Osteoblast (primary cell): ENCODE measurements at regions not wholly inside any gene's neighbourhood (a gene's known extent, or its start where the extent isn't known, plus 50 kb on each side); places are given as distances from the start of the nearest gene placed in this dataset.

ENCODE experiments used
- DNase-seq: peaks from one replicate; pipeline ENCODE4 v3.0.0; 2011; ENCODE audit warnings: low spot score, mixed read lengths; ENCODE audit not compliant: insufficient read length; ENCODE audit errors: missing footprints
- H2AFZ ChIP-seq: 2 replicates; pipeline ENCODE4 v1.6.0; 2011; ENCODE audit warnings: mild to moderate bottlenecking, low read length
- H3K27ac ChIP-seq: 2 replicates; pipeline ENCODE4 v1.5.1; 2011; ENCODE audit warnings: mild to moderate bottlenecking, low read depth, low read length, moderate library complexity
- H3K27me3 ChIP-seq: 2 replicates; pipeline ENCODE4 v1.6.0; 2012; ENCODE audit warnings: mild to moderate bottlenecking, control low read depth, inconsistent platforms, low read length, moderate library complexity; ENCODE audit not compliant: insufficient read depth
- H3K36me3 ChIP-seq: 2 replicates; pipeline ENCODE4 v1.5.1; 2011; ENCODE audit warnings: mild to moderate bottlenecking, low read length, control low read depth, moderate library complexity; ENCODE audit not compliant: insufficient read depth
- H3K4me1 ChIP-seq: 2 replicates; pipeline ENCODE4 v1.5.1; 2011; ENCODE audit warnings: mild to moderate bottlenecking, low read length, control low read depth, moderate library complexity; ENCODE audit not compliant: insufficient read depth
- H3K4me2 ChIP-seq: 2 replicates; pipeline ENCODE4 v1.6.0; 2011; ENCODE audit warnings: mild to moderate bottlenecking, low read length; ENCODE audit not compliant: insufficient read depth
- H3K4me3 ChIP-seq: fragments of 200-600 bp; sonication (generic); 3 replicates; pipeline ENCODE4 v1.5.1; 2012; ENCODE audit warnings: mild to moderate bottlenecking, low read length, inconsistent platforms; ENCODE audit not compliant: insufficient read depth
- H3K79me2 ChIP-seq: 2 replicates; pipeline ENCODE4 v1.6.0; 2012; ENCODE audit warnings: mild to moderate bottlenecking, low read length, control low read depth, inconsistent platforms; ENCODE audit not compliant: insufficient read depth
- H3K9me3 ChIP-seq: 2 replicates; pipeline ENCODE4 v1.5.1; 2011; ENCODE audit warnings: low read depth, low read length, control low read depth
- H4K20me1 ChIP-seq: 2 replicates; pipeline ENCODE4 v1.6.0; 2012; ENCODE audit warnings: mild to moderate bottlenecking, low read length, control low read depth; ENCODE audit not compliant: insufficient read depth
- TF ChIP-seq, protein P1 (sequence below): IDR thresholded peaks from 2 replicates; pipeline ENCODE4 v1.5.1; 2011; ENCODE audit warnings: mild to moderate bottlenecking, low read depth, low read length, moderate library complexity; ENCODE audit errors: extremely low read depth

DNA sequence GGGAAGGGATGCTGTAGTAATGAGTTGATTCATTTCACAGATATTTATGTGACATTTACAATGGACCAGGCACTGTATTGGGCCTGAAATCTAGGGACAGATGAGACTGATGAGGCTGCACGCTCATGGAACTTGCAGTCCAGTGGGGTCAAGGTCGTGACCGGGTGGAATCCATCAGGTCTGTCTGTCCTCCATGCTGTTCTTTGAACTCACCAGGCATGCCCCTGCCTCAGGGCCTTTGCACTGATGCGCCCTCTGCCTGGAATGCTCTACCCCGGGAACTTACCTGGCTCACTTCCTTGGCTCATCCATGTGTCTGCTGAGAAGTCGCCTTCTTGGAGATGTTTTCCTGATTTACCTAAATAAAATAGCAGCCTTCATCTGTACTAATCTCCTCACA, 200.1 kb downstream of the VRK1 start:
- Histone ChIP-seq H3K4me2 (no peak overlapping the region), H3K4me3 (no peak overlapping the region)

GRCh38 chr14:96997996-96998395, 200.8 kb downstream of the VRK1 start:
- H2AFZ ChIP-seq: no peak overlapping the region
- no peak for DNase-seq
- no peaks in the 10 kb centered on the region for H3K4me1 ChIP-seq
- no peaks in the 10 kb centered on the region for H3K27me3 ChIP-seq
- no peak overlapping the region for H3K4me3 ChIP-seq
- no peak overlapping the region for H3K27ac ChIP-seq
- no peaks in the 10 kb centered on the region for H3K9me3 ChIP-seq
- no peaks in the 10 kb centered on the region for H3K36me3 ChIP-seq
- H4K20me1 ChIP-seq: no peaks in the 10 kb centered on the region
- TF ChIP-seq, protein P1, sequence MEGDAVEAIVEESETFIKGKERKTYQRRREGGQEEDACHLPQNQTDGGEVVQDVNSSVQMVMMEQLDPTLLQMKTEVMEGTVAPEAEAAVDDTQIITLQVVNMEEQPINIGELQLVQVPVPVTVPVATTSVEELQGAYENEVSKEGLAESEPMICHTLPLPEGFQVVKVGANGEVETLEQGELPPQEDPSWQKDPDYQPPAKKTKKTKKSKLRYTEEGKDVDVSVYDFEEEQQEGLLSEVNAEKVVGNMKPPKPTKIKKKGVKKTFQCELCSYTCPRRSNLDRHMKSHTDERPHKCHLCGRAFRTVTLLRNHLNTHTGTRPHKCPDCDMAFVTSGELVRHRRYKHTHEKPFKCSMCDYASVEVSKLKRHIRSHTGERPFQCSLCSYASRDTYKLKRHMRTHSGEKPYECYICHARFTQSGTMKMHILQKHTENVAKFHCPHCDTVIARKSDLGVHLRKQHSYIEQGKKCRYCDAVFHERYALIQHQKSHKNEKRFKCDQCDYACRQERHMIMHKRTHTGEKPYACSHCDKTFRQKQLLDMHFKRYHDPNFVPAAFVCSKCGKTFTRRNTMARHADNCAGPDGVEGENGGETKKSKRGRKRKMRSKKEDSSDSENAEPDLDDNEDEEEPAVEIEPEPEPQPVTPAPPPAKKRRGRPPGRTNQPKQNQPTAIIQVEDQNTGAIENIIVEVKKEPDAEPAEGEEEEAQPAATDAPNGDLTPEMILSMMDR: no peak
- no peaks in the 10 kb centered on the region for H3K79me2 ChIP-seq
- H3K4me2 ChIP-seq: no peak overlapping the region

More for the DNA sequence above, 200.1 kb downstream of the VRK1 start:
- TF ChIP-seq, protein P1: no peak
- Histone ChIP-seq H3K4me1 (no peaks in the 10 kb centered on the region), H3K79me2 (no peaks in the 10 kb centered on the region), H3K27me3 (no peaks in the 10 kb centered on the region), H4K20me1 (no peaks in the 10 kb centered on the region), H3K27ac (no peak overlapping the region), H3K36me3 (no peaks in the 10 kb centered on the region), H3K9me3 (no peaks in the 10 kb centered on the region), H2AFZ (no peak overlapping the region)
- DNase-seq: no peak

- H3K36me3 ChIP-seq: no peaks in the 10 kb centered on the region
- TF ChIP-seq, protein P1: no peak
- no peak for DNase-seq
- H3K79me2 ChIP-seq: no peaks in the 10 kb centered on the region
- no peaks in the 10 kb centered on the region for H3K9me3 ChIP-seq
- no peak overlapping the region for H3K4me2 ChIP-seq
- no peak overlapping the region for H2AFZ ChIP-seq
- no peaks in the 10 kb centered on the region for H3K4me1 ChIP-seq
- H3K4me3 ChIP-seq: no peak overlapping the region
- no peaks in the 10 kb centered on the region for H3K27me3 ChIP-seq
- no peaks in the 10 kb centered on the region for H4K20me1 ChIP-seq
- H3K27ac ChIP-seq: no peak overlapping the region
Observed at GRCh38 chr14:96999654-97000155, 202.5 kb downstream of the VRK1 start.

DNA sequence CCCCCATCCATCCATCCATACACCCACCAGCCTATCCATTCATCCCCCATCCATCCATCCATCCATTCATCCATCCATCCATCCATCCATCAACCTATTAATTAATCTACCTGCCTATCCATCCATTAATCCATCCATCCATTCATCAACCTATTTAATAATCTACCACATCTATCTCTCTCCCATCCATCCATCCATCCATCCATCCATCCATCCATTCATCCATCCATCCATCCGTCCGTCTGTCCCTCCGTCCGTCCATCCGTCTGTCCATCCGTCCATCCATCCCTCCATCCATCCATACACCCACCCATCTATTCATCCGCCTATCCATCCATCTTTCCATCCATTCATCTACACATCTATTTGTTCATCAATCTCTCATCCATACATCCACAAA, 205.3 kb downstream of the VRK1 start:
- Histone ChIP-seq H3K27me3 (no peaks in the 10 kb centered on the region), H3K36me3 (no peaks in the 10 kb centered on the region), H3K9me3 (no peaks in the 10 kb centered on the region), H2AFZ (no peak overlapping the region), H3K79me2 (no peaks in the 10 kb centered on the region), H3K27ac (no peak overlapping the region), H3K4me1 (no peaks in the 10 kb centered on the region), H3K4me3 (no peak overlapping the region), H3K4me2 (no peak overlapping the region), H4K20me1 (no peaks in the 10 kb centered on the region)
- DNase-seq: no peak
- TF ChIP-seq, protein P1: no peak
